ENCODE measurements at regions not wholly inside any gene's neighbourhood (a gene's known extent, or its start where the extent isn't known, plus 50 kb on each side); places are given as distances from the start of the nearest gene placed in this dataset.

- no peaks in the 10 kb centered on the region for H3K9me3 ChIP-seq
- no peak overlapping the region for H3K4me3 ChIP-seq
- no peak for TF ChIP-seq CTCF (IDR thresholded peaks at IDR 0.05)
- TF ChIP-seq POLR2A (IDR thresholded peaks at IDR 0.05): no peak
- H3K4me1 ChIP-seq: no peaks in the 10 kb centered on the region
- H3K36me3 ChIP-seq: no peaks in the 10 kb centered on the region
- no peak overlapping the region for H3K27ac ChIP-seq
- WGBS, 4 donors: 82 to 90% (median 83%) methylated on average over 13 to 14 of the region's 14 CpGs
- intact Hi-C loops (cut with DNase I): no loop called here
- ATAC-seq (no peak), DNase-seq (no peak)
- H3K27me3 ChIP-seq: no peaks in the 10 kb centered on the region
These were observed 225.6 kb upstream of the MGMT start for GRCh38 chr10:129241461-129241860.

GRCh38 chr10:129244298-129244697 is 222.7 kb upstream of the MGMT start:
- no peak for ATAC-seq
- intact Hi-C loops (cut with DNase I): no loop called here
- WGBS, 4 donors: 91 to 100% (median 94%) methylated on average over 4 to 9 of the region's 9 CpGs
- Histone ChIP-seq H3K27ac (no peak overlapping the region), H3K9me3 (no peaks in the 10 kb centered on the region), H3K36me3 (no peaks in the 10 kb centered on the region), H3K4me1 (no peaks in the 10 kb centered on the region), H3K4me3 (no peak overlapping the region), H3K27me3 (no peaks in the 10 kb centered on the region)
- no peak for DNase-seq
- TF ChIP-seq CTCF (IDR thresholded peaks at IDR 0.05) (no peak), POLR2A (IDR thresholded peaks at IDR 0.05) (no peak)

GRCh38 chr10:129244757-129245156 is 222.3 kb upstream of the MGMT start:
- Histone ChIP-seq H3K27me3 (no peaks in the 10 kb centered on the region), H3K27ac (no peak overlapping the region), H3K4me3 (no peak overlapping the region), H3K36me3 (no peaks in the 10 kb centered on the region), H3K4me1 (no peaks in the 10 kb centered on the region), H3K9me3 (no peaks in the 10 kb centered on the region)
- WGBS, 4 donors: 84 to 88% (median 86%) methylated on average over 9 of the region's 9 CpGs
- intact Hi-C loops (cut with DNase I): no loop called here
- ATAC-seq: peak in 1 of 4 donors; percentile 31
- DNase-seq: no peak
- TF ChIP-seq POLR2A (IDR thresholded peaks at IDR 0.05): no peak
- no peak for TF ChIP-seq CTCF (IDR thresholded peaks at IDR 0.05)

GRCh38 chr10:129253161-129253864 is 213.7 kb upstream of the MGMT start:
- H3K27ac ChIP-seq: no peak overlapping the region
- H3K4me1 ChIP-seq: peaks cover 0 to 8% (median 0%) of the 10 kb centered on the region in 12 donors
- ATAC-seq (no peak), DNase-seq (no peak)
- TF ChIP-seq POLR2A (IDR thresholded peaks at IDR 0.05) (no peak), CTCF (IDR thresholded peaks at IDR 0.05) (no peak)
- 82 to 88% (median 87%) methylated on average over 12 of the region's 12 CpGs for WGBS, 4 donors
- H3K9me3 ChIP-seq: no peaks in the 10 kb centered on the region
- no peak overlapping the region for H3K4me3 ChIP-seq
- H3K36me3 ChIP-seq: no peaks in the 10 kb centered on the region
- intact Hi-C loops (cut with DNase I): loop anchor here in 2 of 10 donors (10.0 kb wide), 2 partner anchors 209 to 711 kb away; partner anchors contain the start of gene EBF3 (in 1 of the 2)
- H3K27me3 ChIP-seq: peaks cover 0 to 3% (median 0%) of the 10 kb centered on the region in 9 donors
